ENCODE measurements at regions not wholly inside any gene's neighbourhood (a gene's known extent, or its start where the extent isn't known, plus 50 kb on each side); places are given as distances from the start of the nearest gene placed in this dataset.
"Not testable (repeated sequence)": the region's sequence is repeated elsewhere in the genome, so short reads cannot be mapped to it uniquely, and the experiment has no call there.

GRCh38 chr7:131649003-131649541 lies 92.6 kb upstream of the PODXL start:
- Mint-ChIP-seq H3K4me3 (no peak overlapping the region), H3K27me3 (ENCODE audit: low read depth) (no peaks in the 10 kb centered on the region), H3K36me3 (ENCODE audit: low read depth) (no peaks in the 10 kb centered on the region), H3K9me3 (no peaks in the 10 kb centered on the region), H3K4me1 (ENCODE audit: low read depth) (no peaks in the 10 kb centered on the region), H3K27ac (no peak overlapping the region)

GRCh38 chr7:131648491-131648890 lies 92.1 kb upstream of the PODXL start:
- Mint-ChIP-seq H3K36me3 (ENCODE audit: low read depth) (no peaks in the 10 kb centered on the region), H3K4me3 (no peak overlapping the region), H3K4me1 (ENCODE audit: low read depth) (no peaks in the 10 kb centered on the region), H3K9me3 (no peaks in the 10 kb centered on the region), H3K27ac (no peak overlapping the region), H3K27me3 (ENCODE audit: low read depth) (no peaks in the 10 kb centered on the region)

- no peak overlapping the region for H3K27ac Mint-ChIP-seq
- H3K4me3 Mint-ChIP-seq = no peak overlapping the region
- no peaks in the 10 kb centered on the region for H3K9me3 Mint-ChIP-seq
- H3K36me3 Mint-ChIP-seq (ENCODE audit: low read depth) = no peaks in the 10 kb centered on the region
- no peaks in the 10 kb centered on the region for H3K27me3 Mint-ChIP-seq (ENCODE audit: low read depth)
- no peaks in the 10 kb centered on the region for H3K4me1 Mint-ChIP-seq (ENCODE audit: low read depth)
Observed at GRCh38 chr7:131646203-131646602, 89.8 kb upstream of the PODXL start.

GRCh38 chr7:131642429-131642828 lies 86.0 kb upstream of the PODXL start:
- H3K27ac Mint-ChIP-seq = no peak overlapping the region
- H3K36me3 Mint-ChIP-seq (ENCODE audit: low read depth) = no peaks in the 10 kb centered on the region
- no peaks in the 10 kb centered on the region for H3K9me3 Mint-ChIP-seq
- H3K27me3 Mint-ChIP-seq (ENCODE audit: low read depth) = no peaks in the 10 kb centered on the region
- H3K4me3 Mint-ChIP-seq = no peak overlapping the region
- no peaks in the 10 kb centered on the region for H3K4me1 Mint-ChIP-seq (ENCODE audit: low read depth)

- no peaks in the 10 kb centered on the region for H3K9me3 Mint-ChIP-seq
- no peaks in the 10 kb centered on the region for H3K27me3 Mint-ChIP-seq (ENCODE audit: low read depth)
- H3K36me3 Mint-ChIP-seq (ENCODE audit: low read depth) = no peaks in the 10 kb centered on the region
- H3K4me3 Mint-ChIP-seq = no peak overlapping the region
- H3K27ac Mint-ChIP-seq = no peak overlapping the region
- no peaks in the 10 kb centered on the region for H3K4me1 Mint-ChIP-seq (ENCODE audit: low read depth)
Observed at GRCh38 chr7:131640686-131641085, 84.3 kb upstream of the PODXL start.

- Mint-ChIP-seq H3K36me3 (ENCODE audit: low read depth) (no peaks in the 10 kb centered on the region), H3K27ac (no peak overlapping the region), H3K27me3 (ENCODE audit: low read depth) (peaks cover 6% of the 10 kb centered on the region), H3K4me3 (no peak overlapping the region), H3K4me1 (ENCODE audit: low read depth) (no peaks in the 10 kb centered on the region), H3K9me3 (no peaks in the 10 kb centered on the region)
Observed at GRCh38 chr7:131638641-131639430, 82.4 kb upstream of the PODXL start.

GRCh38 chr7:131637859-131638258 lies 81.4 kb upstream of the PODXL start:
- peaks cover 6% of the 10 kb centered on the region for H3K27me3 Mint-ChIP-seq (ENCODE audit: low read depth)

GRCh38 chr7:131636092-131636491 lies 79.7 kb upstream of the PODXL start:
- H3K27ac Mint-ChIP-seq = no peak overlapping the region
- no peaks in the 10 kb centered on the region for H3K36me3 Mint-ChIP-seq (ENCODE audit: low read depth)
- H3K27me3 Mint-ChIP-seq (ENCODE audit: low read depth) = peaks cover 8% of the 10 kb centered on the region
- H3K9me3 Mint-ChIP-seq = no peaks in the 10 kb centered on the region
- H3K4me3 Mint-ChIP-seq = no peak overlapping the region
- no peaks in the 10 kb centered on the region for H3K4me1 Mint-ChIP-seq (ENCODE audit: low read depth)

More at GRCh38 chr7:131637859-131638258, 81.4 kb upstream of the PODXL start:
- H3K4me1 Mint-ChIP-seq (ENCODE audit: low read depth) = no peaks in the 10 kb centered on the region
- no peak overlapping the region for H3K27ac Mint-ChIP-seq
- H3K4me3 Mint-ChIP-seq = no peak overlapping the region
- H3K9me3 Mint-ChIP-seq = no peaks in the 10 kb centered on the region
- H3K36me3 Mint-ChIP-seq (ENCODE audit: low read depth) = no peaks in the 10 kb centered on the region

GRCh38 chr7:131634197-131634596 lies 77.8 kb upstream of the PODXL start:
- H3K4me3 Mint-ChIP-seq; H3K4me1 Mint-ChIP-seq (ENCODE audit: low read depth); H3K27ac Mint-ChIP-seq; H3K9me3 Mint-ChIP-seq; H3K36me3 Mint-ChIP-seq (ENCODE audit: low read depth): not testable (repeated sequence)
- peaks cover 13% of the 10 kb centered on the region for H3K27me3 Mint-ChIP-seq (ENCODE audit: low read depth)

GRCh38 chr7:131633342-131633843 lies 77.0 kb upstream of the PODXL start:
- no peak overlapping the region for H3K4me3 Mint-ChIP-seq
- no peaks in the 10 kb centered on the region for H3K9me3 Mint-ChIP-seq
- no peaks in the 10 kb centered on the region for H3K36me3 Mint-ChIP-seq (ENCODE audit: low read depth)
- no peaks in the 10 kb centered on the region for H3K4me1 Mint-ChIP-seq (ENCODE audit: low read depth)
- H3K27me3 Mint-ChIP-seq (ENCODE audit: low read depth) = peaks cover 13% of the 10 kb centered on the region
- H3K27ac Mint-ChIP-seq = no peak overlapping the region

- Mint-ChIP-seq H3K27me3 (ENCODE audit: low read depth) (peaks cover 13% of the 10 kb centered on the region), H3K9me3 (no peaks in the 10 kb centered on the region), H3K4me3 (no peak overlapping the region), H3K27ac (no peak overlapping the region), H3K36me3 (ENCODE audit: low read depth) (no peaks in the 10 kb centered on the region), H3K4me1 (ENCODE audit: low read depth) (no peaks in the 10 kb centered on the region)
Observed at GRCh38 chr7:131630427-131630826, 74.0 kb upstream of the PODXL start.

- peaks cover 10% of the 10 kb centered on the region for H3K27me3 Mint-ChIP-seq (ENCODE audit: low read depth)
- no peaks in the 10 kb centered on the region for H3K36me3 Mint-ChIP-seq (ENCODE audit: low read depth)
- no peaks in the 10 kb centered on the region for H3K4me1 Mint-ChIP-seq (ENCODE audit: low read depth)
- no peak overlapping the region for H3K27ac Mint-ChIP-seq
- no peaks in the 10 kb centered on the region for H3K9me3 Mint-ChIP-seq
- H3K4me3 Mint-ChIP-seq = no peak overlapping the region
Observed at GRCh38 chr7:131629217-131629882, 72.9 kb upstream of the PODXL start.

- H3K4me1 Mint-ChIP-seq (ENCODE audit: low read depth) = no peaks in the 10 kb centered on the region
- H3K9me3 Mint-ChIP-seq = no peaks in the 10 kb centered on the region
- H3K27ac Mint-ChIP-seq = no peak overlapping the region
- H3K27me3 Mint-ChIP-seq (ENCODE audit: low read depth) = peaks cover 7% of the 10 kb centered on the region
- no peaks in the 10 kb centered on the region for H3K36me3 Mint-ChIP-seq (ENCODE audit: low read depth)
- no peak overlapping the region for H3K4me3 Mint-ChIP-seq
Observed at GRCh38 chr7:131628634-131629033, 72.2 kb upstream of the PODXL start.

GRCh38 chr7:131627735-131628190 lies 71.3 kb upstream of the PODXL start:
- peaks cover 7% of the 10 kb centered on the region for H3K27me3 Mint-ChIP-seq (ENCODE audit: low read depth)
- H3K9me3 Mint-ChIP-seq = no peaks in the 10 kb centered on the region
- H3K4me3 Mint-ChIP-seq = no peak overlapping the region
- H3K27ac Mint-ChIP-seq = no peak overlapping the region
- H3K36me3 Mint-ChIP-seq (ENCODE audit: low read depth) = no peaks in the 10 kb centered on the region
- H3K4me1 Mint-ChIP-seq (ENCODE audit: low read depth) = no peaks in the 10 kb centered on the region

- H3K9me3 Mint-ChIP-seq = no peaks in the 10 kb centered on the region
- H3K27ac Mint-ChIP-seq = no peak overlapping the region
- H3K4me1 Mint-ChIP-seq (ENCODE audit: low read depth) = no peaks in the 10 kb centered on the region
- H3K27me3 Mint-ChIP-seq (ENCODE audit: low read depth) = peaks cover 7% of the 10 kb centered on the region
- no peak overlapping the region for H3K4me3 Mint-ChIP-seq
- no peaks in the 10 kb centered on the region for H3K36me3 Mint-ChIP-seq (ENCODE audit: low read depth)
Observed at GRCh38 chr7:131626643-131627042, 70.2 kb upstream of the PODXL start.
